ENCODE measurements at regions not wholly inside any gene's neighbourhood (a gene's known extent, or its start where the extent isn't known, plus 50 kb on each side); places are given as distances from the start of the nearest gene placed in this dataset.
A peak's percentile ranks its signal among the peaks of the same experiment; 100 is the strongest.

DNA sequence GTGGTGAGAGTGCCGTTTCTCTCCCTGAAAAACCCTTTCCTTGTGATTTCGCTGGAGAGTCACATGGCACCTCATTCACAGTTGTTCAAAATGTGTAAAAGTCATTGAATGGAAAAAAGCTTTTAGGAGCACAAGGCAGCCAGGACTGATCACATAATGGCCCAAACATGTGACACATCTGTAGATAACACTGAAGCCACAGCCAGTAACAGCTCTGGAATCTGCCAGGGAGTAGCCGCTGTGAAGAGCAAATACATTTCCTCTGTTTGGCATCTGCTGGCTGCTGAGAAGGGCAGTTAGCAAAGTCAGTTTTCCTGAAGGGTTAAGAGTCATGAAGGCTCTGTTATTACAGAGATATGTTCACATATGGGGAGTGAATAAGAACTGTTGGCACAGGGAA is 271.8 kb downstream of the NNT start:
- Histone ChIP-seq H3K9me1 (ENCODE audit: control insufficient read depth, insufficient read depth, low read length) (no peaks in the 10 kb centered on the region), H3K4me1 (replicated peaks in 1 of 2; ENCODE audit: control insufficient read depth in 2 of 2, insufficient read depth in 2 of 2, low read length in 2 of 2) (no peaks in the 10 kb centered on the region), H3K4me3 (no peak overlapping the region), H3K27me3 (ENCODE audit: control insufficient read depth in 2 of 2, insufficient read depth in 2 of 2, low read length in 2 of 2) (no peaks in the 10 kb centered on the region), H2AFZ (ENCODE audit: low read depth, low read length) (no peak overlapping the region), H4K20me1 (replicated peaks; ENCODE audit: control insufficient read depth, insufficient read depth, low read length) (no peaks in the 10 kb centered on the region), H3K9me3 (replicated peaks; ENCODE audit: control insufficient read depth, insufficient read depth, low read depth, low read length) (no peaks in the 10 kb centered on the region), H3K36me3 (ENCODE audit: control insufficient read depth, insufficient read depth, low read length) (no peaks in the 10 kb centered on the region), H3K79me2 (ENCODE audit: control insufficient read depth, insufficient read depth, low read length) (no peaks in the 10 kb centered on the region), H3K4me2 (ENCODE audit: insufficient read depth, low read length) (no peak overlapping the region), H3K9ac (ENCODE audit: insufficient read depth in 1 of 2, low read depth in 2 of 2, low read length in 2 of 2) (no peak overlapping the region), H3K27ac (ENCODE audit: extremely low read depth, low read depth, low read length) (no peak overlapping the region)
- in situ Hi-C loops (cut with MboI), result no loop called here
- WGBS (ENCODE audit: insufficient coverage, low coverage, missing lambda C conversion rate), result 4% methylated on average over 3 of the region's 3 CpGs
- ChIA-PET POLR2A (interaction anchor here (0.7 kb wide), 1 partner anchor 124 kb away, joined by 3 read pairs; no protein-coding TSS in a partner anchor), CTCF (ENCODE audit: low intra/inter-chr PET ratio) (no interaction called here)
- no TSS peak for BruUV-seq (replicated peaks)
- intact Hi-C loops (cut with micrococcal nuclease), result no loop called here
- ATAC-seq, result no peak
- no peak for FAIRE-seq
- DNase-seq (ENCODE audit: extremely low read depth in 1 of 4, low spot score in 3 of 4), result no peak
- TF ChIP-seq, protein P1, sequence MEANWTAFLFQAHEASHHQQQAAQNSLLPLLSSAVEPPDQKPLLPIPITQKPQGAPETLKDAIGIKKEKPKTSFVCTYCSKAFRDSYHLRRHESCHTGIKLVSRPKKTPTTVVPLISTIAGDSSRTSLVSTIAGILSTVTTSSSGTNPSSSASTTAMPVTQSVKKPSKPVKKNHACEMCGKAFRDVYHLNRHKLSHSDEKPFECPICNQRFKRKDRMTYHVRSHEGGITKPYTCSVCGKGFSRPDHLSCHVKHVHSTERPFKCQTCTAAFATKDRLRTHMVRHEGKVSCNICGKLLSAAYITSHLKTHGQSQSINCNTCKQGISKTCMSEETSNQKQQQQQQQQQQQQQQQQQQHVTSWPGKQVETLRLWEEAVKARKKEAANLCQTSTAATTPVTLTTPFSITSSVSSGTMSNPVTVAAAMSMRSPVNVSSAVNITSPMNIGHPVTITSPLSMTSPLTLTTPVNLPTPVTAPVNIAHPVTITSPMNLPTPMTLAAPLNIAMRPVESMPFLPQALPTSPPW (CRISPR knock-in tag; IDR thresholded peaks at IDR 0.05), result peak; percentile 14; the same call in 1 of the 2 replicates
- TF ChIP-seq POLR2AphosphoS5 (IDR thresholded peaks at IDR 0.05; ENCODE audit: control insufficient read depth, insufficient read depth, low read depth, low read length) (no peak), SAP30 (IDR thresholded peaks at IDR 0.05; ENCODE audit: borderline replicate concordance, insufficient read depth, low read depth, low read length, poor library complexity, severe bottlenecking) (no peak), YBX1 (IDR thresholded peaks at IDR 0.05) (no peak), ZFX (CRISPR knock-in tag; IDR thresholded peaks at IDR 0.05) (no peak), SRSF7 (optimal IDR thresholded peaks at IDR 0.05; ENCODE audit: low read depth, low read length) (no peak), ZNF324 (CRISPR knock-in tag; IDR thresholded peaks at IDR 0.05) (no peak), ZFP1 (CRISPR knock-in tag; IDR thresholded peaks at IDR 0.05) (no peak), ZNF174 (CRISPR knock-in tag; IDR thresholded peaks at IDR 0.05) (no peak), FOXM1 (IDR thresholded peaks at IDR 0.05; ENCODE audit: low read depth) (no peak), FOXM1 (CRISPR knock-in tag; IDR thresholded peaks at IDR 0.05; ENCODE audit: low read depth) (no peak), KDM2B (CRISPR knock-in tag; IDR thresholded peaks at IDR 0.05) (no peak), ZFP30 (CRISPR knock-in tag; IDR thresholded peaks at IDR 0.05; ENCODE audit: borderline replicate concordance) (no peak), ZNF133 (CRISPR knock-in tag; IDR thresholded peaks at IDR 0.05) (no peak)
- TF ChIP-seq, protein P2, sequence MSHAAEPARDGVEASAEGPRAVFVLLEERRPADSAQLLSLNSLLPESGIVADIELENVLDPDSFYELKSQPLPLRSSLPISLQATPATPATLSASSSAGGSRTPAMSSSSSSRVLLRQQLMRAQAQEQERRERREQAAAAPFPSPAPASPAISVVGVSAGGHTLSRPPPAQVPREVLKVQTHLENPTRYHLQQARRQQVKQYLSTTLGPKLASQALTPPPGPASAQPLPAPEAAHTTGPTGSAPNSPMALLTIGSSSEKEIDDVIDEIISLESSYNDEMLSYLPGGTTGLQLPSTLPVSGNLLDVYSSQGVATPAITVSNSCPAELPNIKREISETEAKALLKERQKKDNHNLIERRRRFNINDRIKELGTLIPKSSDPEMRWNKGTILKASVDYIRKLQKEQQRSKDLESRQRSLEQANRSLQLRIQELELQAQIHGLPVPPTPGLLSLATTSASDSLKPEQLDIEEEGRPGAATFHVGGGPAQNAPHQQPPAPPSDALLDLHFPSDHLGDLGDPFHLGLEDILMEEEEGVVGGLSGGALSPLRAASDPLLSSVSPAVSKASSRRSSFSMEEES (CRISPR knock-in tag; IDR thresholded peaks at IDR 0.05), result peak; percentile 64
